GM18873 (cell line): ENCODE measurements at regions not wholly inside any gene's neighbourhood (a gene's known extent, or its start where the extent isn't known, plus 50 kb on each side); places are given as distances from the start of the nearest gene placed in this dataset.

Experiments used
- ATAC-seq: cut with Tn5 transposase; IDR thresholded peaks from one replicate; pipeline ENCODE4 v1.9.1; 2021; ENCODE audit warnings: mild to moderate bottlenecking, moderate library complexity, moderate number of reproducible peaks; ENCODE audit not compliant: unreplicated experiment, low FRiP score

DNA sequence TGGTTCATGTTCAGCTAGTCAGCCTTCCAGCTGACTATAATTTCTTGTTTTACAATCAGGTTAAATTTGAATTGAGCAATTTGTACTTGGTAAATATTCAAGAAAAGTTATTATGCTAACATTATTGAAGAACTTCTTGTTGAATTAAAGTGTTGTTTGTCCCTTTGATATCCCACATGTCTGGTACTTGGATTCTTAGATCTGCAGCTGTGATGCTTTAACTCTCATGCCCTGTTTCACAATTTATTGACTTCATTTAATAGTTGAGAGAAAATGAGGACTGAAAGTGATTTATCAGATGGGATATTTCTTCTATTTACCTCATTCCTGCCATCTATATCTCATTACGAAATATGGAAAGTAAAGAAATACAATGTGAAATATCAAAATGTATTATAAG lies 92.8 kb downstream of the FASLG start:
- no peak for ATAC-seq

DNA sequence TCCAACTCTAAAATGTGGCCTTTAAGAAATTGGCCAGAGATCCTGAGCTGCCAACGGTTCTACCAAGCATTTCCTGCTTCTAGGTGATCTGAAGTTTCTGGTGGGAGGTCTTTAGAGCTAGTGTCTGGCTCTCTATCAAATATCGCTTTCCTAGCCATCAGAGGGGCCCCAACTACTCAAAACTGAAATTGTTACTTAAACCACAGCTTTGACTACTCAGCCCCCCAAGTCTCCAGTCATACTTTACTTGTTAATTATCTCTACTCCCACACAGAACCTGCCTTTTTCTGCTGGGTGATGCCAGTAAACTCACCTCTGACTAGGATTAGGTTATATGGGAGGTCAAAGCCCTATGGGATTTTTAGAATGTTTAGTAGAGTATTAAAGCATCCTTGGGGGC lies 95.1 kb downstream of the FASLG start:
- no peak for ATAC-seq

DNA sequence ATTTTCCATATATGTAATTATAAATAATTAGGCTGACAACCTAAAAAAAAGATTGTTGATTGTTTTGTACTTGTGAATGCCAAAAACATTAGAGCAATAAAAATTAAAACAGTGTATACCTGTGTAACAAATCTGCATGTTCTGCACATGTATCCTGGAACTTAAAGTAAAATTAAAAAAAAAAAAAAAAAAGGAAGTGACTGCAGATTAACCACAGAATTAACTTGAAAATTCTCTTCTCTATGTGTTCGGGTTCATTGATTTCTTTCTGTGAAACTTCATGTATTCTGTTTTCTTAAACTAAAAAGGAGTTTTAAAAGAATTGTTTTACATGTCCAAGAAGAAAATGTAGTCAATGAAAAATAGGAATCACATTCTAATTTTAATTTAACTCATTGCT lies 95.7 kb downstream of the FASLG start:
- ATAC-seq, result no peak

DNA sequence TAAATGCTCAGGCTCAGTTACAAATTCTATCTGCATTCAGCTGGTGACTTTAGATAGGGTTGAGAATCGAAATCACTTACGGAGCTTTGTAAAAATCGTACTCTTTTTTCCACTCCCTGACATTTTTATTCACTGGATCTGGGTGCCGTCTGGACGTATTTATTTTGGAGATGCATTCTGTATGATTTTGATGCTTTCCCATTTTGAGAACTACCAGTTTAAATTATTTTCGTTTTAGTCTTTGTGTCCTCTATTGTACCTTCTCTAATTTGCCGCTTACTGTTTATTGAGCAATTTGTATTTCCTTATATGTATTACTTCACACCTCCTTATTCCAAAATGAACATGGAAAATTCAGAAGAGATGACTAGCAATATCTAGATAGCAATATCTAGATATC lies 96.2 kb downstream of the FASLG start:
- ATAC-seq, result no peak

DNA sequence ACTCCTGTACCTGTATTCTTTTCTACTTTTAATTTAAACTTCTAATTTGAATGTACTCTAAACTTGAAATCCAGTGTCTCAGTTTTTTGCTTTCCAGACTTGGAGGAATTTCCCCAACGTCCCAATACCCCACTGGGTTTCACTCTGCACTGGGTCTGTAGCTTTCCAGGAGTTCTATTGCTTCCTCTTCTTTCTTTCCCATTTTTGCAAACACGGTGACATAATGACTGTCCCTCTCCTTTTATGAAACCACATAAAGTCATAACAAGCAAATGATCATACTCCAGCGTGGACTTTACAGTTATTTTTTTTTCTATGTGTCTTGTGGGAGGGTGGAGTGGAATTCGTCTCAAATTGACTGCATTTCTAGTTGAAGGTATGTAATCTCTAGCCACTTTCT lies 97.1 kb downstream of the FASLG start:
- ATAC-seq, result no peak

DNA sequence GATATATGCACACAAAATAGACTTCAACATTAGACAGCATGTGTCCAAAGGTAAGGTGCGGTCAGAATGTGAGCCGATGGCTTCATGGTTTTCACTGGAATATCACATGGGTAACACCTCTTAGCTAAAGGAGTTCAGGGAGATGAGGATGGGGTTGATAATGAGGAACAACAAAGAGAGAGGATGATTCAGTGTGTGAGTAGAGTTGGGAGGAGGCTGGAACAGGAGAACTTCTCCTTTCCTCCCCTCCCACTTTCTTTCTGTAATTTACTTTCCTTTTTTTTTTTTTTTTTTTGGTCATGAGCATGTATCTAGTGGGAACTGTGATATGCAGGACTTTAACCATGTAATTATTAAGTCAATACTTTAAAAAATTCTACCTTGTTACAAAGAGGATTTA lies 99.4 kb downstream of the FASLG start:
- no peak for ATAC-seq

DNA sequence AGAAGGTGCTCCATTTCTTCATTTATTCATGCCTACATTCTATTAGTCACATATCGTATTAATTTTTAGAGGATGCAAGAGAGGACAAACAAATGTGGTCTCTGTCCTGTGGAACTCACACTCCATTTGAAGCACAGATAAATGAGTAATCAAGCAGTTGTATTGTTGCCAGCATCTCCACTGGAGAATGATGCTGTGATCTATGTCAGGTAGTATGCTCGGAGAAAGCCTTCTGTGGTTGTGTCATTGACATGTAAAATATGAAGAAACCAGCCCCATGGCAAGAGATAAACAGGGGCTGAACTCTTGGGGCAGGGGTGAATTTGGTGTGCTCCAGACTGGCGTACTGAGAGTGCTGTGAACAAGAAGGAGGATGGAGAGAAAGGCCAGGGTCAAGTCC lies 101.2 kb downstream of the FASLG start:
- no peak for ATAC-seq

DNA sequence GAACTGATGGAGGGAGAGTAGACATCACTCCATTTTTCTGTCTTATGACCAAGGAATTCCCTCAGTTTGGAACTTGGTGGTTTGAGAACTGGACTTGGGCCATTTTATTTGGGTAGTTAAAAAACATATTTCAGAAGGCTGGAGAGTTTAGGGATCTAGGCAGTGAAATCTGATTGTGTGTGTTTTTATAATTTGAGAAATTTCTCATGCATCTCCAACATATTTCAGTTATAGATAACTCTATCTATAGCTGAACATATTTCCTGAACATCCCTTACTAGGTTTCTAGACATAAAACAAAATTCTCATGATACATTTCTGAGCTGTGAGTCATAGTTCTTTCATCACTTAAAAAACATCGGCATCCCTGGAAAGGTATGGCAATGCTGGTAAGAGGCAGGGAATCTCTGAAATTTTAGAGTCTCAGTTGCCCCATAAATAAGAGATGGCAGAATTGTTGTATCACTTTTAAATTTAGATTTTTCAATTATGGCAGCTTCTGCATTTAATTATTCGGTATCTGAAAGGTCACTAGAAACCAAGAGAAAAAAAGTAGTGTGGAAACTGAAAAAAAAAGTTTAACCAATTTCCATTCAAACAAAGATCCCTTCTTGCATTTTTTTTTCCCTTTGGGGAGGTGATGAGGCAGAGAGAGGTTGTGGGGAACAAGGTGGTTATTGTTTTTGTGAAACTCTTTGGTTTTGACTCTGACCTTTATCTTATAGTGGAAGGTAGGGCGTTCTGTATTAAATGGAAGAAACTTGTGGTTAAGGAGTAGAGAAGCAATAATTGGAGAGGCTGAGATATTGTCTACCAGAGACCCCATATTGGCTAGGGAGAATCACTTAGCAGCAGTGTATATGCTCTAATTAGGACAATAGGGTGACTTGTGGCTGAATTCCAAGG lies 102.9 kb downstream of the FASLG start:
- ATAC-seq, result no peak

DNA sequence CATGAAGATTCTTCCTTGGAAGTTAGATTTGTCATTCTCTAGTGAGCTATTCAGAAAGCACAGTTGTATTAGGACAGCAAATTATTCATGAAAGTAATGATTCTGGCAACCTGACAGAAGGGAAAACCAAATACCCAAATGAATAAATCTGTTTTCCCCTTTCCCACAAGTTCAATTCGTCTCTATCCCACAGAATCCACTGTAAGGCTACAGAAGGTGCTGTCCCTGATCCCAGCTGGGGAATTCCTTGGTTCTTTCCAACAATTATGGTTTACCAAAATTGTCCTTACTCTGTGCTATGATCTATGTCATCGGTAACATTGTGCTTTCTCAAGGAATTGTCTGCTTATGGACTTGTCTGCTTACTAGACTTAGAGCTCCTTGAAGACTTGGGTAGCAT lies 104.2 kb downstream of the FASLG start:
- ATAC-seq, result no peak

DNA sequence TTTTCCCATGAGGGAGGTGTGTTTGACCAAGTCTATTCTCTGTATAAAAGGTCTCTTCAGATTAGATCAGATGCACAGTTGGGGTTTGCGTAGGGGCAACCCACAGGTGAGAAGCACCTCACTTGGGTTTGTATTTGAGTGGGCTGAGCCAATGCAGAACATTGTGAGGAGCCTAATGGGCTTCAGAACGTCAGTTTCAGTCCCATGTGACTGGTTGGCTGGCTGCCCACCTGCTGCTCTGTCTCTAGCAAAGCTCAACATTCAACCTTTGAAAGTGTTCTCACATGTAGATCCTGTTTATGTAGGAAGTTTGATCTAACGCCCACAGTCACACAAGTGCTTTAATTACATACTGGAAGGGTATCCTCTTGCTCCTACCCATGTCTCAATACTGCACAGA lies 105.5 kb downstream of the FASLG start:
- ATAC-seq, result no peak

DNA sequence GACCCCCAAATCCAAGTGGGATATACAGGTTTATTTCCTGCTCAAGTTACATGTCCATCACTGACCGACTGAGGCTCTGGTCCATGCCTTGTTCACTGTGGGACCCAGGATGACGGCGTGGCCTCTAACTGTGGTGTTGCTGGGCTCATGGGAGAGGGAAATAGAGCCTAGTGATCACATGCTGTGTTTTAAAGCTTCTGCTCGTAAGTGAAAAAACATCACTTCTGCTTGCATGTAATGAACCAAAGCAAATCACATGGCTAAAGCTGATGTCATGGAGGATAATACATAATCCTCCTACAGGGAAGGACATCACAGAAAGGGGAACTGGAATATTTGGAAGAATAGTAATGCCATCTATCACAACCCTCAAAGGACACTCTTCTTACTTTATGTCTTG lies 107.6 kb downstream of the FASLG start:
- no peak for ATAC-seq

DNA sequence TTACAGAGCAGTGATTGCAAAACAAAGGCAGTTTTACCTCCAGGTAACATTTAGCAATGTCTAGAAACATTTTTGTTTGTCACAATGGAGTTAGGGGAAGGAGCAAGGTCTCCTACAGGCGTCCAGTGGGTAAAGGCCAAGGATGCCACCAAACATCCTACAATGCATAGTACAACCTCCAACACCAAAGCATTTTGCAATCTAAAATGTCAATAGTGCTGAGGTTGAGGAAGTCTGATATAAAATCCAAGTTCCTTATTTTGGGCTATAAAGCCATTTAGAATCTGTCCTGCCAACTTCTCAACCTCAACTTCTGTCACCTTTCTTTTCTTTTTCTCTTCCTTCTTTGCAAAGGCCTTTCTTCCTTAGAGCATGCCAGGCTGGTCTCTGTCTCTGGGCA lies 111.2 kb downstream of the FASLG start:
- ATAC-seq, result no peak

DNA sequence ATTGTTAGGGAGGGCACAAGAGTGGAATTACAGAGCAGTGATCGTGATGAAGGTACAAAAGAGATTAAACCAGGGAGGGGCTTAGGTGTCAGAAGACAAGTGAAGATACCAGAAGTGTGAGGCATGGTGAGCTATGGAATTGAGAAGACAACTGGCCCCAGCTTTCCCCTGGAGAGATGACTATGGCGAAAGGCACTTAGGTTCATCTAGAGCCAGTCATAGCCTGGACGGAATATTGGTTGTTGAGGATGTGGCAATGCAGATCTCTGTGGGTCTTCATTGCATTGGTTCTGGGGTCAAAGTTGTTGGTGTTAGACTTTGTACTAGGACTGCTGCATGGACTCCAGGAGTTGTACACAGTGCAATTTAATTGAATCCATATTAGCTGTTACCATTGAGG lies 115.7 kb downstream of the FASLG start:
- ATAC-seq, result no peak

DNA sequence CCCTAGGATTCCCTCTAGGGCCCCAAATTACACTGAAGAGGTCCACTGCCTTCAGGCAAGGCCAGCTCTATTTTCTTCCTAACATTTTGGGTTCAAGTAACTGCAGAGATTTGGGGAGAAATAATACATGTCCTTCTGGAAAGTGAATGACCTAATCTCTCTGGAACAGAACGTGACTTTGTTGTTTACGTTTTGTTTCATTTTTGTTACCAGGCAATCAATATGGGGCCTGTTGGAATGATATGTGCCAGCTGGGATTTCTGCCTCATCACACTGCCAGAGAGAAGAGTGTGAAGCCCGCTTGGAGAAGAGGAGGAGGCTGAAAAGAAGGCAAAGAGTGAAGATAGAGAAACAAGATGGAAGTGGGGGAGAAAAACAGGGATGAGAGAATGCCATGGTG lies 116.7 kb downstream of the FASLG start:
- ATAC-seq, result no peak

DNA sequence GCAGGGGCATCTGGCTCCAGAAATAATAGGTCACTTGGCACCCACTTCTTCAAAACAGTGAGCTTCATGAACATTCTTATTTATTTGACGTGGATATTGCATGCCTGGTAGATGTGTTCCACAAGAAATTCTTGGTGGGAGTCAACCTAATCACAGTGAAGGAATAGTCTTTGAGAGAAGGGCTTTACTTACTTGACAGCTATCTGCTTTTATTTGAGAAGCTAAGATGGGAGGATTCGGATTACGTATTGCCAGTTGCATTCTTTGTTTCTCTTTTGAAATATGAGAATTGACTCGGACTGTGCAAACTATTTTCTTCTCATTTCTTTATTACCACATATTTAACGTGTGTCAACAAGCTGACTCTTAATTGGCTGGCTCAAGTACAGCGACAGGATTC lies 117.2 kb downstream of the FASLG start:
- ATAC-seq, result no peak

DNA sequence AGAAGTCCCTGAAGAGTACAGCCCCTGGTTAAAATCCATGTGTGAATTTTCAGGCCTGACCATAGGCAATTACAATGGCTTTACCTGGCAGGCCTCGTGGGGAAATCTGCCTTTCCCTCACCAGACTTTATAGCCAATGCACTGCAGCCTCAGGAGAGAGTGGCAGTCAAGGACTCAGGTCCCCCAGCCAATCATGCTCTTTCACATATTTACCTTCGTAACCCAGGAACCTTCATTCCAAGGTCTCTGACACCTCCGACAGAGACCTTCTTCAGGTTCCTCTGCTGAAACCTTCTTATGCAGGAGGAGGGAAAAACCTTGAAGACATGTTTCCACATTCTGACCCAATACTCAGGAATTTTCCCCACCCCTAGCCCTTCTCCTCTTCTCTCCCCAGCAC lies 118.9 kb downstream of the FASLG start:
- ATAC-seq, result no peak

DNA sequence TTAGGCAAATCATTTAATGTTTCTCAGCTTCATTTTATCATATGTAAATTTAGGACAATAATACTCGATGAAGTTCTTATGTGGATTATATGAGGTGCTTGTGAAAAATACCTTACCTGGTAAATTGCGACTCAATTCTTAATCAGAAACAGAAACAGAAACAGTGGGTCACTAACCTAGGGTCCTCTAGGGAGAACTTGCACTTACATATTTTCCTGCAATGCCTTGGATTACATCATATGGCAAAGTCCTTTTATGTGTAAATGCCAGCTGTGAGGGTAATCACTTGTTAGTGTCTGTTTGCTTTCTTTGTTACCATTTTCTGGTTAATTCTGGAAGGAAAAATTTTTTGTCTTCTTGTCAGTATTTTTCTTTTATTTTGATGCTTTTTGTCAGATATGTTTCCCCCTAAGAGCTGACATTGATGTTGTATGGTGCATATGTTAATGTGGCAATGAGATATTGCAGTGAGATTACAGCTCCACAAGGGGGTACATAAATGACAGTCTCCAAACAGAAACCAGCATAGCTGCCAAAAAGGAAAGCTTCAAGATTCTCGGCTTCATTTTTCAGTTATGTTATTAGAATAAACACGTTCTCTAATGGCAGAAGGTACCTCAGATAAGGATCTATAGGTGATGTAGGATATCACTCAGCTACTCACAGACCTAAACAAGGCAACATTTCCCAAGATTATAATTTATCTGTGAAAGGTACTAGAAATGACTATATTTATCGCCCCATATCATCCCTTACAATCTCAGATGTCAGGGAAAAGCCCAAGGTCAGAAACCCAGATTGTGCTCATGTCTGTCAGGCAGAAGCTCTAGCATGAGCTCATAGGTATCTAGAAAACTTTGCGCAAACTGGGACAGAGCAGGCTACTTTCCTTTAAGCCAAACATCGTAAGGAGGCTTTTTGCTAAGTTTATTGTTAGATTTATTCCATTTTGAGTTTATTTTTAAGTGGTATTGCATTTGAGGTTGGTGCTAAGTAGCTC lies 119.9 kb downstream of the FASLG start:
- ATAC-seq, result no peak

DNA sequence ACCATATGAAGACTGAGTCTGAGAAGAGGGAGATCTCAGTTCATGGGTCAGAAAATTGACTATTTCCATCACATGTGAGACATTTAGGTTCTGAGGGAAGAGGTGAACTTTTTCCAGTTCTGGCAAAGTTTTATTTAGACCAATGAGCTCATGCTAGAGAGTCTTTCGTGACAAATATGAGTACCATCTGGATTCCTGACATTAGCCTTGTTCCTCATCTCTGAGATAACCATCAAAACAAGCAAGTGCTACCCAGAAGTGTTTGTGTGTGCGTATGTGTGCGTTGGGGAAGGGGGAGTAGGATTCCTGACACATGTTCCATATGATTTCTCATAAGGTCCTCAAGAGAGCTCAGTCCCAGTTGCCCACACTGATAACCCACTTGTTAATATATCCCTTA lies 120.6 kb downstream of the FASLG start:
- ATAC-seq, result no peak

DNA sequence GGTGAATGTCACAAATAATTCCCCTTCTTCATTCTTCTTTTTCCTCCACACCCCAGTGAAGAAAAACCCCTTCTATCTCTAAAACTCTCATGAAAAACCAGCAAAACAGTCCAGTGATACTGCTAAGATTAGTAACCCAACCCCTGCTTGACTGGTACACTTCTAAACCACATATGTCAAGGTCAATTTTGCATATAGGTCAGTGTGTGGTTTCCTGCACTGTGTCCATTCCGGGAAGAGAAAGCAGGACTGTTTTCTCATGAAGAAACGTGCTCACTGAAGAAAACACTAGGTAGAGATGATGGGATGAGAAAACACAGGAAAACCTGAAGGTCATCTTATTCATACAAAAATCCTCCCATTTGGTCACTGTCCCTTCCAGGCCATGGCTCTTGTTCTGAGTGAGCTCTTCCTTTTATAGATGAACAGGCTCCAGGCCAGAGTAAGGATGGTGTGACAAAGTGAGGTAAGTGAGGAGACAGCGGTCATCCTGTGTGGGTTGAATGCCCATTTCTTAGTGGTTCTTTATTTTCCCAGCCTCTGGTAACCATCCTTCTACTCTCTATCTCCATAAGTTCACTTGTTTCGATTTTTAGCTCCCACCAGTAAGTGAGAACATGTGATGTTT lies 122.7 kb downstream of the FASLG start:
- peak; percentile 84 for ATAC-seq

DNA sequence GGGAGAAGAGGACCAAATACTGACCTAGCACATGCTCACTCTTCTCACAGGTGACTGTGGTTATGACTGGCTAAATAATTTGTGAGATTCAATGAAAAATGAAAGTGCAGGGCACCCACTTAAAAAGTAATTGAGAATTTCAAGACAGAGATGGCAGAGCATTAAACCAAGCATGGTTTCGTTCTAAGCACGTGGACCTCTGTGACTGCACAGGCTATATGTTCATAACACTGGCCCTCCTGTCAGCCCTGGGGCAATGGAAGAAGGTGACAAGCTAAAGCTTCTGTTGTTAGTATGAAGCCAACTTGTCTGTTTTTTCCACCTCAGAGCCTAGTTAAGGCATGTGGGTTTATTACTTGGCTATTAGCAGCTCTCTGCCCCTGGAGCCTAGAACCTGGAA lies 130.9 kb downstream of the FASLG start:
- no peak for ATAC-seq

DNA sequence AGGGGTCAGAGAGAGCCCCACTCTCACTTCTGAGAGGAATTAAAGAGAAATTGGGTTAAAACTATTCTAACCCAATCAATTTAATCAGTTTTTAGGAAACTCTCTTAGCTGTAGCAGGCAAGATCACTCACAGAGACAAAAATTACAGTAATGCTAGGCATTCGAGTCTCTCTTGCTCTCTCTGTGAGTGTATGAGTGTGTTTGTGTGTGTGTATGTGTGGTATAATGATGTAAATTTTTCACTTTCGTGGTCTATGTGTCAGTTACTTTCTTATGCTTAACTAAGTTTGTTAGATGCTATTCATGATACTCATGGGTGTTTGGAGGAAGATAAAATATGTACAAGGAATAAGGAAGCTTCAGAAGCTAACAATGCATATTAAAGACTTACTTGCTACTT lies 131.3 kb downstream of the FASLG start:
- no peak for ATAC-seq
